Caco-2 (cell line): ENCODE measurements at regions not wholly inside any gene's neighbourhood (a gene's known extent, or its start where the extent isn't known, plus 50 kb on each side); places are given as distances from the start of the nearest gene placed in this dataset.

Experiments
- BruUV-seq: library from RNA; stranded (reverse); fragments of 400-500 nt; replicated peaks from 2 replicates; lab custom pipeline; 2021; lab: Mats Ljungman, UMichigan
- CTCF ChIA-PET: fragments of 300-600 bp; sonication (Branson Sonifier 250); formaldehyde crosslinking; loops from one replicate; lab custom pipeline; 2022; ENCODE audit warnings: antibody characterized with exemption; lab: Charles Lee
- POLR2A ChIA-PET: fragments of 300-600 bp; sonication (Branson Sonifier 250); formaldehyde crosslinking; loops from one replicate; lab custom pipeline; 2022; ENCODE audit warnings: antibody characterized with exemption; lab: Charles Lee
- DNase-seq, 2 experiments: peaks; one replicate each; pipeline versions ENCODE4 v3.0.0 to v3.0.0-alpha.2; 2020 to 2022
- H3K27me3 ChIP-seq: replicated peaks from 2 replicates; pipeline ENCODE4 v1.6.0; 2011; ENCODE audit warnings: low read length; ENCODE audit not compliant: control insufficient read depth, insufficient read depth
- H3K36me3 ChIP-seq: 2 replicates; pipeline ENCODE4 v1.5.1; 2011; ENCODE audit warnings: low read length; ENCODE audit not compliant: control insufficient read depth, insufficient read depth
- H3K4me1 ChIP-seq: fragments of 250-450 bp; sonication (Bioruptor Pico); 2 replicates; pipeline ENCODE4 v1.5.1; 2020; ENCODE audit warnings: mild to moderate bottlenecking
- H3K4me3 ChIP-seq: 2 replicates; pipeline ENCODE4 v1.5.1; 2011; ENCODE audit warnings: low read depth, mild to moderate bottlenecking, control low read depth, low read length
- H3K9me3 ChIP-seq: fragments of 250-450 bp; sonication (Bioruptor Pico); 2 replicates; pipeline ENCODE4 v1.5.1; 2020; ENCODE audit warnings: mild to moderate bottlenecking, moderate library complexity
- H3K27ac Mint-ChIP-seq: one replicate; pipeline ENCODE4 v1.8.0; 2022; ENCODE audit warnings: mixed read lengths; ENCODE audit not compliant: unreplicated experiment
- H3K27me3 Mint-ChIP-seq: one replicate; pipeline ENCODE4 v1.8.0; 2022; ENCODE audit warnings: mixed read lengths; ENCODE audit not compliant: insufficient read depth, unreplicated experiment
- H3K36me3 Mint-ChIP-seq: one replicate; pipeline ENCODE4 v1.8.0; 2022; ENCODE audit warnings: mild to moderate bottlenecking, mixed read lengths; ENCODE audit not compliant: insufficient read depth, unreplicated experiment
- H3K4me1 Mint-ChIP-seq: one replicate; pipeline ENCODE4 v1.8.0; 2022; ENCODE audit warnings: low read depth, mixed read lengths; ENCODE audit not compliant: unreplicated experiment
- H3K4me3 Mint-ChIP-seq: one replicate; pipeline ENCODE4 v1.8.0; 2022; ENCODE audit warnings: mild to moderate bottlenecking, moderate library complexity, mixed read lengths; ENCODE audit not compliant: unreplicated experiment
- H3K9me3 Mint-ChIP-seq: one replicate; pipeline ENCODE4 v1.8.0; 2022; ENCODE audit warnings: mixed read lengths; ENCODE audit not compliant: unreplicated experiment
- CTCF ChIP-seq, 2 experiments: fragments of 200-600 bp in 1 of 2; IDR thresholded peaks; 1 replicate in 1 of 2; 2 replicates in 1 of 2; pipeline versions ENCODE4 v1.5.1 to v1.8.0; 2011 to 2022; ENCODE audit warnings: antibody characterized with exemption in 1 of 2, control low read depth in 1 of 2, inconsistent platforms in 1 of 2, low read depth in 1 of 2, low read length in 1 of 2, mild to moderate bottlenecking in 1 of 2, moderate library complexity in 1 of 2; ENCODE audit not compliant: insufficient read depth in 1 of 2, severe bottlenecking in 1 of 2, unreplicated experiment in 1 of 2
- intact Hi-C: fragments of 100-400 bp; cut with micrococcal nuclease; formaldehyde crosslinking; loops from one replicate; pipeline ENCODE4 v1.10.0; 2022; ENCODE audit not compliant: unreplicated experiment

- BruUV-seq, result no TSS peak
- peaks cover 47% of the 10 kb centered on the region for H3K4me1 ChIP-seq
- DNase-seq, result no peak
- H3K27me3 ChIP-seq, result no peaks in the 10 kb centered on the region
- Mint-ChIP-seq H3K4me1 (peaks cover 42% of the 10 kb centered on the region), H3K4me3 (peak overlapping the region; percentile 25), H3K27ac (no peak overlapping the region), H3K27me3 (no peaks in the 10 kb centered on the region), H3K9me3 (no peaks in the 10 kb centered on the region), H3K36me3 (peaks cover 46% of the 10 kb centered on the region)
- no peak overlapping the region for H3K4me3 ChIP-seq
- ChIA-PET CTCF (no interaction called here), POLR2A (no interaction called here)
- intact Hi-C loops, result no loop called here
- TF ChIP-seq CTCF (IDR thresholded peaks at IDR 0.05; ENCODE audit: insufficient read depth in 1 of 2, low read depth in 1 of 2, low read length in 1 of 2, severe bottlenecking in 1 of 2, unreplicated experiment in 1 of 2), result no peak
- no peaks in the 10 kb centered on the region for H3K9me3 ChIP-seq
- no peaks in the 10 kb centered on the region for H3K36me3 ChIP-seq
Measured at GRCh38 chr15:62564886-62565633, 400.0 kb upstream of the C2CD4B start.

- intact Hi-C loops, result no loop called here
- CTCF ChIA-PET, result no interaction called here
- Histone ChIP-seq H3K4me1 (peaks cover 47% of the 10 kb centered on the region), H3K4me3 (no peak overlapping the region), H3K36me3 (no peaks in the 10 kb centered on the region), H3K9me3 (no peaks in the 10 kb centered on the region), H3K27me3 (no peaks in the 10 kb centered on the region)
- no peaks in the 10 kb centered on the region for H3K9me3 Mint-ChIP-seq
- H3K27ac Mint-ChIP-seq, result no peak overlapping the region
- TF ChIP-seq CTCF (IDR thresholded peaks at IDR 0.05; ENCODE audit: insufficient read depth in 1 of 2, low read depth in 1 of 2, low read length in 1 of 2, severe bottlenecking in 1 of 2, unreplicated experiment in 1 of 2), result no peak
- no peak overlapping the region for H3K4me3 Mint-ChIP-seq
- H3K27me3 Mint-ChIP-seq, result no peaks in the 10 kb centered on the region
- POLR2A ChIA-PET, result no interaction called here
- peaks cover 42% of the 10 kb centered on the region for H3K36me3 Mint-ChIP-seq
- BruUV-seq, result no TSS peak
- no peak for DNase-seq
- peaks cover 46% of the 10 kb centered on the region for H3K4me1 Mint-ChIP-seq
Measured at GRCh38 chr15:62565634-62566026, 400.5 kb upstream of the C2CD4B start.

- Histone ChIP-seq H3K36me3 (no peaks in the 10 kb centered on the region), H3K4me3 (no peak overlapping the region), H3K9me3 (no peaks in the 10 kb centered on the region), H3K27me3 (no peaks in the 10 kb centered on the region), H3K4me1 (peaks cover 47% of the 10 kb centered on the region)
- Mint-ChIP-seq H3K36me3 (peaks cover 37% of the 10 kb centered on the region), H3K27me3 (no peaks in the 10 kb centered on the region), H3K9me3 (no peaks in the 10 kb centered on the region), H3K4me3 (no peak overlapping the region), H3K4me1 (peaks cover 41% of the 10 kb centered on the region), H3K27ac (peak overlapping the region; percentile 15)
- BruUV-seq, result no TSS peak
- no peak for DNase-seq
- TF ChIP-seq CTCF (IDR thresholded peaks at IDR 0.05; ENCODE audit: insufficient read depth in 1 of 2, low read depth in 1 of 2, low read length in 1 of 2, severe bottlenecking in 1 of 2, unreplicated experiment in 1 of 2), result no peak
- POLR2A ChIA-PET, result no interaction called here
- intact Hi-C loops, result no loop called here
- CTCF ChIA-PET, result interaction anchor here (0.6 kb wide), 1 partner anchor 38 kb away, joined by 3 read pairs; no protein-coding TSS in a partner anchor
Measured at GRCh38 chr15:62566248-62566647, 401.2 kb upstream of the C2CD4B start.
